GM19035 (cell line): ENCODE measurements at regions not wholly inside any gene's neighbourhood (a gene's known extent, or its start where the extent isn't known, plus 50 kb on each side); places are given as distances from the start of the nearest gene placed in this dataset.

Experiments used
- ATAC-seq: cut with Tn5 transposase; IDR thresholded peaks from one replicate; pipeline ENCODE4 v1.9.1; 2021; ENCODE audit not compliant: unreplicated experiment

- peak; percentile 95 for ATAC-seq
These were observed 187.1 kb upstream of the BRINP1 start for GRCh38 chr9:119556129-119556875.

- ATAC-seq, result no peak
These were observed 175.3 kb upstream of the BRINP1 start for GRCh38 chr9:119544492-119544891.

GRCh38 chr9:119537138-119537537, 167.9 kb upstream of the BRINP1 start:
- ATAC-seq, result no peak

GRCh38 chr9:119533504-119533903, 164.3 kb upstream of the BRINP1 start:
- ATAC-seq, result no peak

DNA sequence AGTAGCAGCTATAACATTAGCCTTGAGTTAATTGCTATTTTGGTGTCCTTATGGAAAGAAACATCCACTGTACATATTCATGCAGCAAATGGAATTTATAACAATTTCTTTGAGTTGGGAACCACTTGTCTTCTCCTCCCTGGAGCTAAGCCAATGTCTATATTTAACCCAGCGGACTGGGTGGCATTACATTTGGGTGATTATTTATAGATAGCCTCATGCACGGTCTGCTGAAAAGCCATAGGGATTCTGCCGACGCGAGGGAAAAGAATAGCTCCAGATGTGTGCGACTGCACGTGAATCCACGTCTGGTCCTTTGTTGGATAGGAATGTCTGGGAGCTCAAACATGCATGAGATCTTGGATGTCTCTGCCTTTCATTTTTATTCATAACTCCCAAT, 157.5 kb upstream of the BRINP1 start:
- no peak for ATAC-seq

DNA sequence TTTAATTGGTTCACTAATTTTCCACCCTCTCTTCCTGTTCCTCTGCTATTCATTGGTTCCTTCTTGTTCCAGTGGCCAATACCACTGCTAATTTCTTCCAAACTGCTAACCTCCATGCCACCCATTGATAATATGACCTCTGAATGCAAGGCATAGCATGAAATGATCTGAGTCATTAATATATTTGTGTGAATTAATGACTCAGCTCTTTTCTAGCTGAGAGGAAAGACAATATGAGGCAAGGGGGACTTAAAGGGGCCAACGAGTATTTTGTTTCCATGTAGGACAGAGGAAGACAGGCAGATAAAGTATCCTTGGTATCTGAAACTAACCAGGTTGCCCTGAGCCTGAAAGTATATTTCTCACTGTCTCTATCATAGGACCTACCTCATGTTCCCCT, 154.3 kb upstream of the BRINP1 start:
- ATAC-seq, result no peak

DNA sequence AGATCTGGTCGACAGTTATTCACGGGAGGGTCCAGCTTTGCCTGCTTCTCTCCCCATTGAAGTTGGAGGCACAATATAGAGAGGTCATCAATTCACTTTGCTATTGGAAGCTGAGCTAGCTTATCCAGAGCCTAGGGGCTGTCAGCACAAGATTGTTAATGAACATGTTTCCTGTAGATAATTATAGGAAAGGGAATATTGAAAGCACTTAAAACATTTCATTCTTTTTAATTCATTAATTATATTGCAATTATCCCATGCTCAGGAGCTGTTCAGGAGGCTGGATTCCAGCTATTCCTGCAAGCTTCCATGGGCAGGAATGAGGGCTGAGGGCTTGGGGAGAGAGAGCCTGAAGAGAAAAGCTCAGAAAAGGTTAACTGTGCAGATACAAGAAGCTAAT, 153.1 kb upstream of the BRINP1 start:
- ATAC-seq, result no peak

DNA sequence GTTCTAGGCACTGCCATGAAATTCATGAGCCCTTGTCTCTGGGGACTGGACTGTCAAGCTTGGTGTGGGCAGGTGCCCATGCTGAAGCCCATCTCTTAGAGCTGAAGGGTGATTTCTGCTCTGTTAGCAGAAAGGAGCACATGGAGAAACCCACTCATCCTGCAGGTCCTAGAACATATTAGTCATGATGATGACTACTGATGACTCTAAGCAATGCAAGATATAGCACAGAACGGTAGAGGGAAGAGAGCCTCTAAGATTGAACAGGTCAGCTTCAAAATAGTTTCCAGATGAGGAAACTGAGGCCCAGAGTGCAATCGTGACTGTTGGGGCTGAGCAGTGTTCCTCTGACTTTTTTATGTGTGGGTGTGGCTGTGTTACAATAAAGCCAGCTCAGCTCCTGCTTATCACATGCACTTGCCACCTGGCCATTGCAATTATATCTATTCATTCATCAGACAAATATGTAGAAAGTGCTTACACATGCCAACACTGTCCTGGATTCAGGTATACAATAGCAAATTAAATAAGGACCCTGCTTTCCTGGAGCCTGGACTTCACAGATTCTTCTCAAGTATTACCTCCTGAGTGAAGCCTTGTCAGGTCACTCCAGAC, 140.2 kb upstream of the BRINP1 start:
- no peak for ATAC-seq

DNA sequence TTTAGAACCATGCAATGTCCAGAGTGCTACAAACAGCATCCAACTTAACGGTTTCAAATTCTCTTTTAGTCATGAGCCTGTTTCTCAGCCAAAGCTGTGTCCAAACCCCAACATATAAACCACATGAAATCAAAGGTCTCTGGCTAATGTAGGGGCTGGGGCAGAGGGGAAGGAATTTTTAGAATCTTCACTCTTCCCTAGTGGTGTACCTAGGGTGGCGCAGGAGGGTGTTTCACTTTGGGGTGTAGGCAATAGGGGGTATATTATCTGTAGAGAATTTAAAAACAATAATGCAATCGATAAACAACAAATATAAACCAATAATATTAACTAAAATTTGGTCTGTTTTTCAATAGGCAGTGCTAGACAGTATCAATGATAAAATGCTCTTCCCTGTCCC, 132.1 kb upstream of the BRINP1 start:
- ATAC-seq, result no peak

GRCh38 chr9:119500072-119500771, 131.0 kb upstream of the BRINP1 start:
- ATAC-seq, result no peak

- ATAC-seq, result no peak
These were observed 118.0 kb upstream of the BRINP1 start for GRCh38 chr9:119487118-119487827.

GRCh38 chr9:119483153-119483552, 113.9 kb upstream of the BRINP1 start:
- ATAC-seq, result no peak

GRCh38 chr9:119477197-119477596, 108.0 kb upstream of the BRINP1 start:
- no peak for ATAC-seq

DNA sequence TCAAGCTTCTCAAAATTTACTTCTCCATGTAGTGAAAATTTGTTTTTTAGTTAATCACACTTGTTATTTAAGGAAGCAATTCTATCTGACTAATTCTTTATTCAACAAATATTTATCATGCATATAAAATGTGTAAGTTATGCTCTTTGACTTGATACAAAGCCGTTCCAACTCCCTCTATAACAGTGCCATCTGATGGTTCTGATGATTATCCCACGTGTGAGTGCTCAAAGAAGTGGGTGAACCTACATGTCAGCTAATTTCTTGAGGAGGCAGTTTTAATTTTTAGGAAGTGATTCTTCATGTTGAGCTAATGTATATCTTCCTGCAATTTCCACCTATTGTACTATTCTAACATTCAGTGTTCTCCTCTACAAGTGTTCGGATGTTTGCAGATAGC, 88.8 kb upstream of the BRINP1 start:
- ATAC-seq, result no peak

- no peak for ATAC-seq
These were observed 84.7 kb upstream of the BRINP1 start for GRCh38 chr9:119453980-119454379.

DNA sequence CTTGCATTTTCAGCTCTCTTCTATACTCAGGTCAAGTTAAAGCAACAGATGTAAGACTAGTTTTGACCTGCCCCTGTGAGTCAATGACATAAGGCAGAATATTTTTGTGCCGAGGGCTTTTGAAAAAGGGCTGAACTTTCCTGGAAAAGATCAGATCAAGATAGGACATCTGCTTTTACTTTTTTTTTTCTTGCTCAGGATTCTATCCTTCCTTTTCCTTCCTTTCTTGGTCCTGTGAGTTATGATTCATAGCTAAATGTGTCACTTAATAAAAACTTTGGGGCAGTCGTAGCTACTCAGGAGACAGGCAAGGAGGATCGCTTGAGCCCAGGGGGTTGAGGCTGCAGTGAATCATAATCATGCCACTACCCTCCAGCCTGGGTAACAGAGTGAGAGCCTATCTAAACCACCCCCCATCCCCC, 84.3 kb upstream of the BRINP1 start:
- ATAC-seq, result no peak

GRCh38 chr9:119451426-119451825, 82.2 kb upstream of the BRINP1 start:
- no peak for ATAC-seq

DNA sequence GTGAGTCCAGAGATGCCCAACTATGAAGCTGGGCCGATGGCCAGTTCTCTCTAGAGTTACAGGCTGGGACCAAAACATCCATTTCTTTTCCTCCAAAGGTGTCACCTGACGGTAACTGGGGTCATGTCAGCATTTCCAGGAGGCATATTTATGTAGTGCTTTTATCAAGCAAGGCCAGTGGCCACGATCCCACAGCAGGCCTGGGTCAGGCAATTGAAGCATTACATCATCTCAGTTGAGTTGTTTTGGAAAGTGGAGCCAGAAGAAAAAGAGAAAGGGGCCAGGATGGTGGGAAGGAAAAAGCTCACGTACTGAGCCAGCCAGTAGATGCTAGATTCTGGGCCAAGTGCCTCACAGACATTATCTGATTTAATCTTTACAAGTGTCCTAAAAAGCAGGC, 73.9 kb upstream of the BRINP1 start:
- ATAC-seq, result no peak

- ATAC-seq, result no peak
These were observed 72.6 kb upstream of the BRINP1 start for GRCh38 chr9:119441832-119442231.

- ATAC-seq, result no peak
These were observed 72.1 kb upstream of the BRINP1 start for GRCh38 chr9:119441338-119441737.

DNA sequence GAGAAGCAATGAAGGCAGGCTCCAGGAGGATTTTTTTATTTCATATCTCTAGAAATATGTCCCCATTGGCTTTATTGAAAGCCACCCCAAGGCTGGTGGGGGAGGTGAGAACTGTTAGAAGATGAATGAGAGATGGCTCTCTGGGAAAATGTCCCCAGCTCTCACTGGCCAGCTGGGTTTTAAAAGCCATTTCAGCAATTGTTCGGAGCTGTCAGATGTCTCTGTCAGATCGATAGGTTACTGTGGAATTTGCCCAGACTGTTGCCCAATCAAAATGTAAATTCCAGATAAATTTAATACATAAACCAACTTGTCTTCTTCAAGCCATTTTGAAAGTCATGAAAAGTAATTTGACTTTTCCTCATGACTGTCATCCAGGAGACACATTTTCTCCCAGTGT, 67.0 kb upstream of the BRINP1 start:
- ATAC-seq, result no peak

DNA sequence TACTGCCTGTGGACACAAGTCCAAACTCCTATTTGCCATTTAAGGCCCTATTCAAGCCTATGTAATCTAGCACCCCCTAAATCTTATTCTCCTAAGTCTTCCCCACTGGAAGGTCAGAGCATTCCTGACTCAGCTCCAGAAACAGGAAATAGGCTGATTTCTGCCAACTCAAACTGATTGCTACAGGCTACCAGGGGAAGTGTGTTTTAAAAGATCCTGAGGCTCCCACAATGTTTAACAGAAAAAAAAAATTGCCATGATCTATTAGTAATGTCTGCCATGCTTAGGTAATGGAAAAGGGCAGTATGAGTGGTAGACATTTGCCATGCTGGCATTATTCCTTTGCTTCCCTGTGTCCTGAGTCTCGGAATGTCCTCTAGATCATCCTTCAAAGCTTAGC, 65.8 kb upstream of the BRINP1 start:
- ATAC-seq, result no peak
